A549 (cell line): ENCODE measurements at regions not wholly inside any gene's neighbourhood (a gene's known extent, or its start where the extent isn't known, plus 50 kb on each side); places are given as distances from the start of the nearest gene placed in this dataset.

Source experiments
- BHLHE40 ChIP-seq: IDR thresholded peaks from 2 replicates; pipeline ENCODE4 v1.6.1; 2012; ENCODE audit warnings: low read depth, low read length, inconsistent platforms
- CHD4 ChIP-seq: fragments of 200-600 bp; sonication (generic); IDR thresholded peaks from 2 replicates; pipeline ENCODE4 v1.6.1; 2016; ENCODE audit warnings: antibody characterized with exemption, mild to moderate bottlenecking, borderline replicate concordance
- CTCF ChIP-seq: fragments of >200 bp; sonication (Bioruptor Twin); formaldehyde crosslinking; IDR thresholded peaks from 3 replicates; pipeline ENCODE4 v1.5.1; 2016
- EP300 ChIP-seq, 2 experiments: fragments of >200 bp; sonication (Bioruptor Twin); formaldehyde crosslinking; IDR thresholded peaks; 2 replicates in 1 of 2; 3 replicates in 1 of 2; pipeline ENCODE4 v1.6.1; 2016 to 2017
- JUNB ChIP-seq: fragments of >200 bp; sonication (Bioruptor Twin); formaldehyde crosslinking; IDR thresholded peaks from 2 replicates; pipeline ENCODE4 v1.6.1; 2016
- MYC ChIP-seq: IDR thresholded peaks from 2 replicates; pipeline ENCODE4 v1.6.1; 2012; ENCODE audit warnings: mild to moderate bottlenecking, inconsistent platforms, low read length, improper control_type of control experiment, borderline replicate concordance
- NR3C1 ChIP-seq: fragments of >200 bp; sonication (Bioruptor Twin); formaldehyde crosslinking; IDR thresholded peaks from 3 replicates; pipeline ENCODE4 v1.6.1; 2017
- POLR2A ChIP-seq: IDR thresholded peaks from 2 replicates; pipeline ENCODE4 v1.6.1; 2012; ENCODE audit warnings: mild to moderate bottlenecking, low read length
- RAD21 ChIP-seq, 2 experiments: fragments of >200 bp in 1 of 2; sonication (Bioruptor Twin) in 1 of 2; formaldehyde crosslinking in 1 of 2; IDR thresholded peaks in 1 of 2; conservative IDR thresholded peaks in 1 of 2; 2 replicates in 1 of 2; 3 replicates in 1 of 2; pipeline ENCODE4 v1.6.1; 2012 to 2018; ENCODE audit warnings: inconsistent platforms in 1 of 2
- RARB ChIP-seq: fragments of 250-450 bp; sonication (Bioruptor Pico); IDR thresholded peaks from 2 replicates; pipeline ENCODE4 v1.8.0; 2021; ENCODE audit warnings: mild to moderate bottlenecking, moderate library complexity
- RFX5 ChIP-seq: fragments of 450-650 bp; IDR thresholded peaks from 2 replicates; pipeline ENCODE4 v1.7.1; 2014; ENCODE audit warnings: antibody characterized with exemption, mild to moderate bottlenecking, moderate library complexity
- TP53 ChIP-seq: fragments of 250-450 bp; sonication (Bioruptor Pico); IDR thresholded peaks from 2 replicates; pipeline ENCODE4 v1.5.0; 2021; ENCODE audit warnings: mild to moderate bottlenecking, moderate library complexity
- TF ChIP-seq, protein P1 (sequence below): IDR thresholded peaks from 2 replicates; pipeline ENCODE4 v1.6.1; 2012
- TF ChIP-seq, protein P2 (sequence below): fragments of >200 bp; sonication (Bioruptor Twin); formaldehyde crosslinking; IDR thresholded peaks from 3 replicates; pipeline ENCODE4 v1.6.1; 2016

DNA sequence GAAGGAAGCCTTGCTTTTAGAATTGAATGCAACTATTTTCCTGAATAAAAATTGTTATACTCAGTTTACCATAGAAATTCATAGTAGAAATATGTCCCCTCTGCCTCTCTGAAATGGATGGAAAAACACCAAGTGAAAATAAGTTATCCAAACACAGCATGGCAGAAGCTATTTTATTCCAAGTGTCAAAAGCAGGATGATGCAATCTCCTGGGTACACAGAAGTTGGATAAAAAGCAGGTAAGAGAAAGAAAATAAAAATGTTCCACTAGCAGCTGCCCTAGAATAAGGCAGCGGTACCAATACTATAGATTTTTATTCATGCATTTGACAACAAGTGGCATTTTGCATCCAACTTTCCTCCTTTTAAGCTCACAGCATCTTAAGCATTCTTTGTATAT, 89.0 kb upstream of the TENT5D start:
- no peak for TF ChIP-seq JUNB
- no peak for TF ChIP-seq CTCF
- TF ChIP-seq RARB (CRISPR knock-in tag) = no peak
- no peak for TF ChIP-seq BHLHE40
- no peak for TF ChIP-seq POLR2A
- TF ChIP-seq TP53 (CRISPR knock-in tag) = no peak
- TF ChIP-seq, protein P1, sequence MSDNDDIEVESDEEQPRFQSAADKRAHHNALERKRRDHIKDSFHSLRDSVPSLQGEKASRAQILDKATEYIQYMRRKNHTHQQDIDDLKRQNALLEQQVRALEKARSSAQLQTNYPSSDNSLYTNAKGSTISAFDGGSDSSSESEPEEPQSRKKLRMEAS = no peak
- TF ChIP-seq, protein P2, sequence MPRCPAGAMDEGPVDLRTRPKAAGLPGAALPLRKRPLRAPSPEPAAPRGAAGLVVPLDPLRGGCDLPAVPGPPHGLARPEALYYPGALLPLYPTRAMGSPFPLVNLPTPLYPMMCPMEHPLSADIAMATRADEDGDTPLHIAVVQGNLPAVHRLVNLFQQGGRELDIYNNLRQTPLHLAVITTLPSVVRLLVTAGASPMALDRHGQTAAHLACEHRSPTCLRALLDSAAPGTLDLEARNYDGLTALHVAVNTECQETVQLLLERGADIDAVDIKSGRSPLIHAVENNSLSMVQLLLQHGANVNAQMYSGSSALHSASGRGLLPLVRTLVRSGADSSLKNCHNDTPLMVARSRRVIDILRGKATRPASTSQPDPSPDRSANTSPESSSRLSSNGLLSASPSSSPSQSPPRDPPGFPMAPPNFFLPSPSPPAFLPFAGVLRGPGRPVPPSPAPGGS = no peak
- TF ChIP-seq CHD4 = no peak
- no peak for TF ChIP-seq RAD21 (conservative IDR thresholded peaks at IDR 0.05 in 1 of 2, IDR thresholded peaks at IDR 0.05 in 1 of 2)
- no peak for TF ChIP-seq RFX5
- TF ChIP-seq MYC = no peak
- no peak for TF ChIP-seq EP300 (IDR thresholded peaks at IDR 0.05)
- TF ChIP-seq NR3C1 = no peak
